GM23338 (cell line): ENCODE measurements at regions not wholly inside any gene's neighbourhood (a gene's known extent, or its start where the extent isn't known, plus 50 kb on each side); places are given as distances from the start of the nearest gene placed in this dataset.

Source experiments
- ATAC-seq: fragments of 200-7000 bp; cut with Tn5 transposase; 3 replicates; pipeline ENCODE4 v1.9.1; 2020
- DNase-seq: peaks from one replicate; pipeline ENCODE4 v3.0.0-alpha.2; 2015; ENCODE audit warnings: low spot score
- H2AFZ ChIP-seq: fragments of 200-600 bp; sonication (generic); 2 replicates; pipeline ENCODE4 v1.8.0; 2016; ENCODE audit warnings: antibody characterized with exemption, mild to moderate bottlenecking, moderate library complexity
- H3F3A ChIP-seq: fragments of 200-600 bp; sonication (generic); replicated peaks from 2 replicates; pipeline ENCODE4 v1.8.0; 2017; ENCODE audit warnings: antibody characterized with exemption, mixed run types, low read depth
- H3K27ac ChIP-seq: fragments of 200-600 bp; sonication (generic); 2 replicates; pipeline ENCODE4 v1.6.1; 2016; ENCODE audit warnings: low read depth
- H3K27me3 ChIP-seq: fragments of 200-600 bp; sonication (generic); 2 replicates; pipeline ENCODE4 v1.8.0; 2016; ENCODE audit warnings: mild to moderate bottlenecking, mixed run types, moderate library complexity; ENCODE audit not compliant: insufficient read depth
- H3K36me3 ChIP-seq: fragments of 200-600 bp; sonication (generic); 2 replicates; pipeline ENCODE4 v1.8.0; 2016; ENCODE audit warnings: mild to moderate bottlenecking; ENCODE audit not compliant: insufficient read depth
- H3K4me1 ChIP-seq: fragments of 200-600 bp; sonication (generic); 2 replicates; pipeline ENCODE4 v1.8.0; 2016; ENCODE audit warnings: mild to moderate bottlenecking, moderate library complexity; ENCODE audit not compliant: insufficient read depth
- H3K4me2 ChIP-seq: fragments of 200-600 bp; sonication (generic); 2 replicates; pipeline ENCODE4 v1.7.1; 2017; ENCODE audit warnings: mixed run types
- H3K4me3 ChIP-seq: fragments of 200-600 bp; sonication (generic); 2 replicates; pipeline ENCODE4 v1.6.1; 2016; ENCODE audit warnings: mixed run types
- H3K79me2 ChIP-seq: fragments of 200-600 bp; sonication (generic); replicated peaks from 2 replicates; pipeline ENCODE4 v1.8.0; 2017; ENCODE audit warnings: mild to moderate bottlenecking; ENCODE audit not compliant: insufficient read depth
- H3K9me2 ChIP-seq: fragments of 200-600 bp; sonication (generic); 2 replicates; pipeline ENCODE4 v1.8.0; 2017; ENCODE audit not compliant: insufficient read depth
- H4K20me1 ChIP-seq: fragments of 200-600 bp; sonication (generic); replicated peaks from 2 replicates; pipeline ENCODE4 v1.8.0; 2017; ENCODE audit warnings: mild to moderate bottlenecking; ENCODE audit not compliant: insufficient read depth
- H3K27ac Mint-ChIP-seq: 2 replicates; pipeline ENCODE4 v1.8.0; 2020; ENCODE audit warnings: inconsistent platforms, mild to moderate bottlenecking, moderate library complexity, mixed read lengths
- H3K27me3 Mint-ChIP-seq: 3 replicates; pipeline ENCODE4 v1.8.0; 2022; ENCODE audit warnings: low read depth, mild to moderate bottlenecking, moderate library complexity, mixed read lengths, inconsistent platforms; ENCODE audit not compliant: insufficient read depth, poor library complexity
- H3K36me3 Mint-ChIP-seq: 3 replicates; pipeline ENCODE4 v1.8.0; 2021; ENCODE audit warnings: low read depth, mild to moderate bottlenecking, inconsistent platforms, moderate library complexity, mixed read lengths
- H3K4me1 Mint-ChIP-seq: 3 replicates; pipeline ENCODE4 v1.8.0; 2020; ENCODE audit warnings: mild to moderate bottlenecking, inconsistent platforms, mixed read lengths
- H3K4me3 Mint-ChIP-seq: 3 replicates; pipeline ENCODE4 v1.8.0; 2021; ENCODE audit warnings: moderate library complexity, mild to moderate bottlenecking, inconsistent platforms, mixed read lengths
- H3K9me3 Mint-ChIP-seq: 3 replicates; pipeline ENCODE4 v1.8.0; 2020; ENCODE audit warnings: moderate library complexity, mild to moderate bottlenecking, inconsistent platforms, mixed read lengths
- JUNB ChIP-seq: IDR thresholded peaks from one replicate; pipeline ENCODE4 v1.6.1; 2016; ENCODE audit warnings: antibody characterized with exemption; ENCODE audit not compliant: unreplicated experiment
- NANOG ChIP-seq: IDR thresholded peaks from 2 replicates; pipeline ENCODE4 v1.6.1; 2016; ENCODE audit warnings: antibody characterized with exemption, borderline replicate concordance
- POLR2AphosphoS5 ChIP-seq: IDR thresholded peaks from 2 replicates; pipeline ENCODE4 v1.6.1; 2016; ENCODE audit warnings: antibody characterized with exemption, low read depth
- ZNF114 ChIP-seq: fragments of 250-450 bp; sonication (Bioruptor Pico); IDR thresholded peaks from 2 replicates; pipeline ENCODE4 v1.5.0; 2020; ENCODE audit warnings: mild to moderate bottlenecking, moderate library complexity
- TF ChIP-seq, protein P1 (sequence below), 2 experiments: fragments of 200-600 bp in 1 of 2; sonication (generic) in 1 of 2; conservative IDR thresholded peaks; 2 replicates each; pipeline versions ENCODE4 v1.5.1 to v1.6.1; 2016 to 2017; ENCODE audit warnings: antibody characterized with exemption in 2 of 2, low read depth in 2 of 2, mild to moderate bottlenecking in 2 of 2, moderate library complexity in 1 of 2
- TF ChIP-seq, protein P2 (sequence below): IDR thresholded peaks from one replicate; pipeline ENCODE4 v1.6.1; 2018; ENCODE audit warnings: antibody characterized with exemption; ENCODE audit not compliant: unreplicated experiment
- TF ChIP-seq, protein P3 (sequence below): fragments of 250-450 bp; sonication (Bioruptor Pico); IDR thresholded peaks from 2 replicates; pipeline ENCODE4 v1.5.0; 2020; ENCODE audit warnings: mild to moderate bottlenecking, moderate library complexity

DNA sequence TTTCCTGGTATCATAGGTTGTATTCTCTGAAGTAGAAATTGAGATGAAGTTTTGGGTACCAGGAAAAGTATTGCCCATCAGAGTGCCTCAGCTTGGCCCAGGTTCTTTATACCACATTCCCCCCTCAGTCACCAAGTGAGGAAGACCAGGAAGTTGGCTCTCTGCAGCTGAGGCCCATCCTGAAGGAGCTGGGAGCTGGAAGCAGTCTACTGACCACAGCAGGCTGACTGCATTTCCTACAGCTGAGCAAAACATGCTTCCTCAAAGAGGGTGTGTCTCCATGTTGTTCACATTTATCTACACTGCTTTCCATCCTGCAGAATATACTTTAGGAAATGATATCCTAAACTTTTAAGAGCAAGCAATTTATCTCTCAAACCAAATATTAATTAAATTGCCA is 654.6 kb downstream of the ELAVL2 start:
- Histone ChIP-seq H3K79me2 (no peaks in the 10 kb centered on the region), H2AFZ (no peak overlapping the region), H3K4me2 (no peak overlapping the region), H3F3A (no peaks in the 10 kb centered on the region), H4K20me1 (no peaks in the 10 kb centered on the region), H3K27ac (no peak overlapping the region), H3K9me2 (no peaks in the 10 kb centered on the region; the same call in 1 of the 2 replicates), H3K27me3 (no peaks in the 10 kb centered on the region), H3K4me3 (no peak overlapping the region), H3K36me3 (no peaks in the 10 kb centered on the region), H3K4me1 (no peaks in the 10 kb centered on the region)
- no peaks in the 10 kb centered on the region for H3K4me1 Mint-ChIP-seq
- H3K27me3 Mint-ChIP-seq: peaks cover 3% of the 10 kb centered on the region
- H3K36me3 Mint-ChIP-seq: no peaks in the 10 kb centered on the region
- H3K4me3 Mint-ChIP-seq: no peak overlapping the region
- no peak for ATAC-seq
- no peak for DNase-seq
- H3K27ac Mint-ChIP-seq: no peak overlapping the region
- H3K9me3 Mint-ChIP-seq: peaks cover 6% of the 10 kb centered on the region; the same call in 2 of the 3 replicates
- TF ChIP-seq, protein P1, sequence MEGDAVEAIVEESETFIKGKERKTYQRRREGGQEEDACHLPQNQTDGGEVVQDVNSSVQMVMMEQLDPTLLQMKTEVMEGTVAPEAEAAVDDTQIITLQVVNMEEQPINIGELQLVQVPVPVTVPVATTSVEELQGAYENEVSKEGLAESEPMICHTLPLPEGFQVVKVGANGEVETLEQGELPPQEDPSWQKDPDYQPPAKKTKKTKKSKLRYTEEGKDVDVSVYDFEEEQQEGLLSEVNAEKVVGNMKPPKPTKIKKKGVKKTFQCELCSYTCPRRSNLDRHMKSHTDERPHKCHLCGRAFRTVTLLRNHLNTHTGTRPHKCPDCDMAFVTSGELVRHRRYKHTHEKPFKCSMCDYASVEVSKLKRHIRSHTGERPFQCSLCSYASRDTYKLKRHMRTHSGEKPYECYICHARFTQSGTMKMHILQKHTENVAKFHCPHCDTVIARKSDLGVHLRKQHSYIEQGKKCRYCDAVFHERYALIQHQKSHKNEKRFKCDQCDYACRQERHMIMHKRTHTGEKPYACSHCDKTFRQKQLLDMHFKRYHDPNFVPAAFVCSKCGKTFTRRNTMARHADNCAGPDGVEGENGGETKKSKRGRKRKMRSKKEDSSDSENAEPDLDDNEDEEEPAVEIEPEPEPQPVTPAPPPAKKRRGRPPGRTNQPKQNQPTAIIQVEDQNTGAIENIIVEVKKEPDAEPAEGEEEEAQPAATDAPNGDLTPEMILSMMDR (conservative IDR thresholded peaks at IDR 0.05; ENCODE audit: low read depth in 2 of 2): no peak
- TF ChIP-seq, protein P2, sequence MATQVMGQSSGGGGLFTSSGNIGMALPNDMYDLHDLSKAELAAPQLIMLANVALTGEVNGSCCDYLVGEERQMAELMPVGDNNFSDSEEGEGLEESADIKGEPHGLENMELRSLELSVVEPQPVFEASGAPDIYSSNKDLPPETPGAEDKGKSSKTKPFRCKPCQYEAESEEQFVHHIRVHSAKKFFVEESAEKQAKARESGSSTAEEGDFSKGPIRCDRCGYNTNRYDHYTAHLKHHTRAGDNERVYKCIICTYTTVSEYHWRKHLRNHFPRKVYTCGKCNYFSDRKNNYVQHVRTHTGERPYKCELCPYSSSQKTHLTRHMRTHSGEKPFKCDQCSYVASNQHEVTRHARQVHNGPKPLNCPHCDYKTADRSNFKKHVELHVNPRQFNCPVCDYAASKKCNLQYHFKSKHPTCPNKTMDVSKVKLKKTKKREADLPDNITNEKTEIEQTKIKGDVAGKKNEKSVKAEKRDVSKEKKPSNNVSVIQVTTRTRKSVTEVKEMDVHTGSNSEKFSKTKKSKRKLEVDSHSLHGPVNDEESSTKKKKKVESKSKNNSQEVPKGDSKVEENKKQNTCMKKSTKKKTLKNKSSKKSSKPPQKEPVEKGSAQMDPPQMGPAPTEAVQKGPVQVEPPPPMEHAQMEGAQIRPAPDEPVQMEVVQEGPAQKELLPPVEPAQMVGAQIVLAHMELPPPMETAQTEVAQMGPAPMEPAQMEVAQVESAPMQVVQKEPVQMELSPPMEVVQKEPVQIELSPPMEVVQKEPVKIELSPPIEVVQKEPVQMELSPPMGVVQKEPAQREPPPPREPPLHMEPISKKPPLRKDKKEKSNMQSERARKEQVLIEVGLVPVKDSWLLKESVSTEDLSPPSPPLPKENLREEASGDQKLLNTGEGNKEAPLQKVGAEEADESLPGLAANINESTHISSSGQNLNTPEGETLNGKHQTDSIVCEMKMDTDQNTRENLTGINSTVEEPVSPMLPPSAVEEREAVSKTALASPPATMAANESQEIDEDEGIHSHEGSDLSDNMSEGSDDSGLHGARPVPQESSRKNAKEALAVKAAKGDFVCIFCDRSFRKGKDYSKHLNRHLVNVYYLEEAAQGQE: no peak
- TF ChIP-seq NANOG: no peak

DNA sequence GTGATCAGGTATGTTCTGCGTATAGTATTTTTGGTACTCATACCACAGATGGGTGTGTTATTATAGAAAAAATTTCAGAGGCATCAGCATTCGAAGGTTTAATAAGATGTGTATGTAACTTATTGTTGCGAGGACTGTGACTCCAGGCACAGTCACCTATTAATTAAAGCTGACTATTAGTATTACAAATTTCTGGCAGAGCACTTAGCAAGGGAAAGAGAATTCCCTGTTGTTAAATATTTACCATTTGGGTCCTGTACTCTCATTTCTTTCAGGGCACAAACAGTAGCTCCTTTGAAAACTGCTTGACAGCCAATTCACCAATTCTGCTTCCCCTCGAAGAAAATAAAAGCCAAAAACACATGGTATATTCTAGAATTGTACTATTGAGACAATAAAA is 653.8 kb downstream of the ELAVL2 start:
- Mint-ChIP-seq H3K4me1 (no peaks in the 10 kb centered on the region), H3K27me3 (peaks cover 3% of the 10 kb centered on the region), H3K4me3 (no peak overlapping the region), H3K27ac (no peak overlapping the region), H3K9me3 (peaks cover 6% of the 10 kb centered on the region; the same call in 2 of the 3 replicates), H3K36me3 (no peaks in the 10 kb centered on the region)
- Histone ChIP-seq H4K20me1 (no peaks in the 10 kb centered on the region), H2AFZ (no peak overlapping the region), H3K27me3 (no peaks in the 10 kb centered on the region), H3K27ac (no peak overlapping the region), H3K36me3 (no peaks in the 10 kb centered on the region), H3K79me2 (no peaks in the 10 kb centered on the region), H3K4me2 (no peak overlapping the region), H3K4me3 (no peak overlapping the region), H3K9me2 (no peaks in the 10 kb centered on the region; the same call in 1 of the 2 replicates), H3K4me1 (no peaks in the 10 kb centered on the region), H3F3A (no peaks in the 10 kb centered on the region)
- DNase-seq (no peak), ATAC-seq (no peak)
- TF ChIP-seq, protein P1 (conservative IDR thresholded peaks at IDR 0.05; ENCODE audit: low read depth in 2 of 2): no peak
- TF ChIP-seq ZNF114 (no peak), NANOG (no peak), POLR2AphosphoS5 (no peak), JUNB (no peak)
- TF ChIP-seq, protein P3, sequence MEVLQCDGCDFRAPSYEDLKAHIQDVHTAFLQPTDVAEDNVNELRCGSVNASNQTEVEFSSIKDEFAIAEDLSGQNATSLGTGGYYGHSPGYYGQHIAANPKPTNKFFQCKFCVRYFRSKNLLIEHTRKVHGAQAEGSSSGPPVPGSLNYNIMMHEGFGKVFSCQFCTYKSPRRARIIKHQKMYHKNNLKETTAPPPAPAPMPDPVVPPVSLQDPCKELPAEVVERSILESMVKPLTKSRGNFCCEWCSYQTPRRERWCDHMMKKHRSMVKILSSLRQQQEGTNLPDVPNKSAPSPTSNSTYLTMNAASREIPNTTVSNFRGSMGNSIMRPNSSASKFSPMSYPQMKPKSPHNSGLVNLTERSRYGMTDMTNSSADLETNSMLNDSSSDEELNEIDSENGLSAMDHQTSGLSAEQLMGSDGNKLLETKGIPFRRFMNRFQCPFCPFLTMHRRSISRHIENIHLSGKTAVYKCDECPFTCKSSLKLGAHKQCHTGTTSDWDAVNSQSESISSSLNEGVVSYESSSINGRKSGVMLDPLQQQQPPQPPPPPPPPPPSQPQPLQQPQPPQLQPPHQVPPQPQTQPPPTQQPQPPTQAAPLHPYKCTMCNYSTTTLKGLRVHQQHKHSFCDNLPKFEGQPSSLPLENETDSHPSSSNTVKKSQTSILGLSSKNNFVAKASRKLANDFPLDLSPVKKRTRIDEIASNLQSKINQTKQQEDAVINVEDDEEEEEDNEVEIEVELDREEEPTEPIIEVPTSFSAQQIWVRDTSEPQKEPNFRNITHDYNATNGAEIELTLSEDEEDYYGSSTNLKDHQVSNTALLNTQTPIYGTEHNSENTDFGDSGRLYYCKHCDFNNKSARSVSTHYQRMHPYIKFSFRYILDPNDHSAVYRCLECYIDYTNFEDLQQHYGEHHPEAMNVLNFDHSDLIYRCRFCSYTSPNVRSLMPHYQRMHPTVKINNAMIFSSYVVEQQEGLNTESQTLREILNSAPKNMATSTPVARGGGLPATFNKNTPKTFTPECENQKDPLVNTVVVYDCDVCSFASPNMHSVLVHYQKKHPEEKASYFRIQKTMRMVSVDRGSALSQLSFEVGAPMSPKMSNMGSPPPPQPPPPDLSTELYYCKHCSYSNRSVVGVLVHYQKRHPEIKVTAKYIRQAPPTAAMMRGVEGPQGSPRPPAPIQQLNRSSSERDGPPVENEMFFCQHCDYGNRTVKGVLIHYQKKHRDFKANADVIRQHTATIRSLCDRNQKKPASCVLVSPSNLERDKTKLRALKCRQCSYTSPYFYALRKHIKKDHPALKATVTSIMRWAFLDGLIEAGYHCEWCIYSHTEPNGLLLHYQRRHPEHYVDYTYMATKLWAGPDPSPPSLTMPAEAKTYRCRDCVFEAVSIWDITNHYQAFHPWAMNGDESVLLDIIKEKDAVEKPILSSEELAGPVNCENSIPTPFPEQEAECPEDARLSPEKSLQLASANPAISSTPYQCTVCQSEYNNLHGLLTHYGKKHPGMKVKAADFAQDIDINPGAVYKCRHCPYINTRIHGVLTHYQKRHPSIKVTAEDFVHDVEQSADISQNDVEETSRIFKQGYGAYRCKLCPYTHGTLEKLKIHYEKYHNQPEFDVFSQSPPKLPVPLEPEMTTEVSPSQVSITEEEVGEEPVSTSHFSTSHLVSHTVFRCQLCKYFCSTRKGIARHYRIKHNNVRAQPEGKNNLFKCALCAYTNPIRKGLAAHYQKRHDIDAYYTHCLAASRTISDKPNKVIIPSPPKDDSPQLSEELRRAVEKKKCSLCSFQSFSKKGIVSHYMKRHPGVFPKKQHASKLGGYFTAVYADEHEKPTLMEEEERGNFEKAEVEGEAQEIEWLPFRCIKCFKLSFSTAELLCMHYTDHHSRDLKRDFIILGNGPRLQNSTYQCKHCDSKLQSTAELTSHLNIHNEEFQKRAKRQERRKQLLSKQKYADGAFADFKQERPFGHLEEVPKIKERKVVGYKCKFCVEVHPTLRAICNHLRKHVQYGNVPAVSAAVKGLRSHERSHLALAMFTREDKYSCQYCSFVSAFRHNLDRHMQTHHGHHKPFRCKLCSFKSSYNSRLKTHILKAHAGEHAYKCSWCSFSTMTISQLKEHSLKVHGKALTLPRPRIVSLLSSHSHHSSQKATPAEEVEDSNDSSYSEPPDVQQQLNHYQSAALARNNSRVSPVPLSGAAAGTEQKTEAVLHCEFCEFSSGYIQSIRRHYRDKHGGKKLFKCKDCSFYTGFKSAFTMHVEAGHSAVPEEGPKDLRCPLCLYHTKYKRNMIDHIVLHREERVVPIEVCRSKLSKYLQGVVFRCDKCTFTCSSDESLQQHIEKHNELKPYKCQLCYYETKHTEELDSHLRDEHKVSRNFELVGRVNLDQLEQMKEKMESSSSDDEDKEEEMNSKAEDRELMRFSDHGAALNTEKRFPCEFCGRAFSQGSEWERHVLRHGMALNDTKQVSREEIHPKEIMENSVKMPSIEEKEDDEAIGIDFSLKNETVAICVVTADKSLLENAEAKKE (CRISPR knock-in tag): no peak
